GF-D8 (cell line): ENCODE measurements at regions not wholly inside any gene's neighbourhood (a gene's known extent, or its start where the extent isn't known, plus 50 kb on each side); places are given as distances from the start of the nearest gene placed in this dataset.
"Not testable (repeated sequence)": the region's sequence is repeated elsewhere in the genome, so short reads cannot be mapped to it uniquely, and the experiment has no call there.

Experiments
- DNase-seq: peaks from one replicate; lab custom pipeline; 2025; lab: John Stamatoyannopoulos, UW

- DNase-seq = no peak
Measured at GRCh38 chr1:192476802-192477298, 98.7 kb upstream of the RGS1 start.

GRCh38 chr1:192477630-192478029 is 97.9 kb upstream of the RGS1 start:
- DNase-seq = peak; percentile 11

GRCh38 chr1:192485692-192486436 is 89.7 kb upstream of the RGS1 start:
- DNase-seq = no peak

GRCh38 chr1:192488058-192488457 is 87.5 kb upstream of the RGS1 start:
- DNase-seq = no peak

- no peak for DNase-seq
Measured at GRCh38 chr1:192489047-192489446, 86.5 kb upstream of the RGS1 start.

- DNase-seq = no peak
Measured at GRCh38 chr1:192489748-192490147, 85.8 kb upstream of the RGS1 start.

GRCh38 chr1:192491804-192492554 is 83.6 kb upstream of the RGS1 start:
- DNase-seq = no peak

- no peak for DNase-seq
Measured at GRCh38 chr1:192493584-192493983, 82.0 kb upstream of the RGS1 start.

- no peak for DNase-seq
Measured at GRCh38 chr1:192496369-192497056, 79.1 kb upstream of the RGS1 start.

- no peak for DNase-seq
Measured at GRCh38 chr1:192497214-192497794, 78.3 kb upstream of the RGS1 start.

- not testable (repeated sequence) for DNase-seq
Measured at GRCh38 chr1:192498092-192498491, 77.5 kb upstream of the RGS1 start.

GRCh38 chr1:192499061-192499581 is 76.5 kb upstream of the RGS1 start:
- not testable (repeated sequence) for DNase-seq

GRCh38 chr1:192500541-192500940 is 75.0 kb upstream of the RGS1 start:
- not testable (repeated sequence) for DNase-seq

GRCh38 chr1:192506741-192507155 is 68.8 kb upstream of the RGS1 start:
- DNase-seq = no peak

GRCh38 chr1:192512426-192513162 is 63.0 kb upstream of the RGS1 start:
- DNase-seq = no peak

- no peak for DNase-seq
Measured at GRCh38 chr1:192513196-192513595, 62.4 kb upstream of the RGS1 start.

GRCh38 chr1:192513697-192514096 is 61.9 kb upstream of the RGS1 start:
- DNase-seq = no peak

- peak; percentile 79 for DNase-seq
Measured at GRCh38 chr1:192516776-192517297, 58.7 kb upstream of the RGS1 start.

GRCh38 chr1:192517716-192518355 is 57.7 kb upstream of the RGS1 start:
- not testable (repeated sequence) for DNase-seq

GRCh38 chr1:192518700-192519099 is 56.9 kb upstream of the RGS1 start:
- DNase-seq = no peak

GRCh38 chr1:192521734-192522133 is 53.8 kb upstream of the RGS1 start:
- DNase-seq = no peak
